ENCODE measurements at regions not wholly inside any gene's neighbourhood (a gene's known extent, or its start where the extent isn't known, plus 50 kb on each side); places are given as distances from the start of the nearest gene placed in this dataset.

GRCh38 chr2:144300632-144301031 lies 219.3 kb downstream of the ZEB2 start:
- TF ChIP-seq CTCF (IDR thresholded peaks at IDR 0.05), result no peak
- TF ChIP-seq POLR2A (IDR thresholded peaks at IDR 0.05), result no peak

All from Peyer's patch (tissue), 4 donors.